ENCODE measurements at regions not wholly inside any gene's neighbourhood (a gene's known extent, or its start where the extent isn't known, plus 50 kb on each side); places are given as distances from the start of the nearest gene placed in this dataset.

DNA sequence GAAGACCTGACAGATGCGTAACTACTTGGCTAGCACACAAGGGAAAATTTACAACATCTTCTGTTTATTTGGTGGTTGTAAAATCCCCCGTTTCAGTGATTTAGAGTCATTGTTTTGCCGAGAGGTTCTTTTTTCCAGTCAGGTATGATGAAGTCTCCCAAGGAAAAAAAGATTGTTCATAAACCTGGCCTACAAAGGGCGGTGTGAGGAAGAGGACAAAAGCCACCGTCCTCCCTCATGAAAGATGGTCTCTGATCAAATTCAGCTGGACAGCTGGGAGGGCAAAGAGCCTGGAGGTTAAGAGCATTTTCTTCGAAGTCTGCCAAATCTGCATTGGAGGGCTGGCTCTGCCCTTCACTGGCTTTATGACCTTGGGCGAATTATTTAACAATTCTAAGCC, 419.9 kb downstream of the HAPSTR1 start:
- intact Hi-C loops (cut with micrococcal nuclease) = no loop called here

GRCh38 chr16:9516444-9516843, 425.0 kb downstream of the HAPSTR1 start:
- intact Hi-C loops (cut with micrococcal nuclease) = no loop called here

- intact Hi-C loops (cut with micrococcal nuclease) = no loop called here
Measured at GRCh38 chr16:9518051-9518450, 426.6 kb downstream of the HAPSTR1 start.

- intact Hi-C loops (cut with micrococcal nuclease) = no loop called here
Measured at GRCh38 chr16:9518581-9518980, 427.1 kb downstream of the HAPSTR1 start.

DNA sequence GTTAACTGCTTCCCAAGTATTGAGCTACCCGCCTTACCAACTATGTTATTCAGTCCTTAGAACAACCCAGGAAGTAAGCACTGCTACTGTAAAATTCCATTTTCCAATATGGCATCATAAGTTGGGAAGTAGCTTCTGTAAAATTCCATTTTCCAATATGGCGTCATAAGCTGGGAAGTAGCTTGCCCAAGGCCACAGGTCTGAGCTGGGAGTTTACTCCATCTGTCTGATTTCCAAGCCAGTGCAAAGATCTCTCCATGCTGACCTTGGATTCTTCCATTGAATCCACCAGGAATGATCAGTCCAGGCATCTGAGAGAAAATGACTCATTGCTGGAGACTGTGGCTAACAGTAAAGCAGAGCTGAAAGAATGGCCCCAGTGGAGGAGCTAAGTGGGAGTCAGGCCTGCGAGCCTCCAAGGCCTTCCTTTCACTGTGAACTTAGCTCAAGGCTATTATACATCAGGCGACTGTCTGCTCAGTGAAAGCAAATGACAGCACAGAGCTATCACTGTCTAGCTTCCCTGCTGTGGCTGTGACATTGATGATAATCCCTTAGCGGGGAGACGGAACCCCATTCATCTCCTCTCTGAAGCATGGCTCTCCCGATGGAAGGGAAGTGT, 430.4 kb downstream of the HAPSTR1 start:
- intact Hi-C loops (cut with micrococcal nuclease) = no loop called here

DNA sequence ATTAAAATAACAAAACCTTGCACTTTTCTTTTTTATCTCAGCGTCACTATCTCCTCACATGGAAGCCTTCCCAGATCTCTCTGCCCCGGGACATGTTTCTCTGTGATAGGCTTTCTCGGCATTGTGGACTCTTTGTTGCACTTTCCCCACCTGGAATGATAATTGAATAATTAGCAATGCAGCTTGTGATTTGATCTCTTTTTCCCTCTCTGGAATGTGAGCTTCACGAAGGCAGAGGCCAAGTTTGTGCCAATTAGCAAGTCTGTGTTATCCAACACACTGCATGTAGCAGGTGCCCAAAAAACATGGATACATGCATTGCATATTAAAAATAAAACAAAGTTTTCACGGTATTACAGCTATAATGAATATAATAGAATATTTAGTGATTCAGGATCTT, 431.2 kb downstream of the HAPSTR1 start:
- intact Hi-C loops (cut with micrococcal nuclease) = no loop called here

- intact Hi-C loops (cut with micrococcal nuclease) = no loop called here
Measured at GRCh38 chr16:9523994-9524393, 432.6 kb downstream of the HAPSTR1 start.

DNA sequence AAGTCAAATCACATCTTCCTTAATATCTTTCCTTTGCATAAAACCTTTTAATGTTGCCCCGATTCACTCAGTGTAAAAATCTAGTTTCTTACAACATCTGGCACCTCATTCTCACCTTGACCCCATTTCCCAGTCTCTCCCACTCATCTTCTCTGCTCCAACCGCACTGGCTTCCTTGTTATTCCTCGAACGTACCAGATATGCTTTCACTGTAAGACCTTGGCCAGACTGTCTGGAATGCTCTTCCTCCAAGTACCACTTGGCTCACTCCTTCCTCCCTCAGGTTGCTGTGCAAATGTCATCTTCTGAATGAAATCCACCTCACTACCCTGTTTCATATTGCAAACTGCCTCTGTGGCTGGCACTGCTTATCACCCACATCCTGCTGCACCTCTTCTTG, 433.6 kb downstream of the HAPSTR1 start:
- intact Hi-C loops (cut with micrococcal nuclease) = no loop called here

DNA sequence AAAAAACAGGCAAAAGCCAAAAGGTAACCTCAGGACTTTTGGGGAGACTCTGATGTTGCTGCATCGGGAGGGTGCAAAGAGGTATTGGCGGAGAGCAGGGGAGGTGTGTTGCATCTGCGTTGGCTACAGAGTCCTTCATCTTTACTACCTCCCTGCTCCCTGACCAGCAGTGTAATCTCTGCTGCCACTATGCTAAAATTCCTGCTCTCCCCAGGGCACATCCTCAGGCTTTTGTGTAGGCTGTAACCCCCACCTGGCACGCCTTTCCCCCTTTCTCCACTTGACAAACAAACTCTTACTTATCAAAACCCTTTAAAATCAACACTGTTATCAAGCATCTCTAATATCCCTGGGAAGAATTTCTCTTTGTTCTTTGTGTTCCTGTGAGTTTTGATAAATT, 435.3 kb downstream of the HAPSTR1 start:
- intact Hi-C loops (cut with micrococcal nuclease) = no loop called here

DNA sequence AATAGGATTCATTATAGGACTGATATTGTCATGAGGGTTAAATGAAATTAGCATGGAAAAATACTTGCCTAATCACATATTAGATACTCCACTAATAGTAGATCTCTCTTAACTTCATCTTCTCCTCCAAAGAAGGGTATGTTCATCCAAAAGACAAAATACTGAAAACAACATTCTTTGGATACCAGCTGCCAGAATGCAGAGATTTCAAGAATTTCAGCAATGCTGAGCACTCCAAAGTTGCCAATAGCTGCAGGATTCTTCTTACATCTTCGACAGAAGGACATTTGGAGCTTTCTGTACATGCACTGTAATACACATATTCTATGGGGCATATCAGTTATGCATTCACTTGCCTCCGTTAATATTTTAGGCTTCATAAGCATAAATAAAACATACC, 436.5 kb downstream of the HAPSTR1 start:
- intact Hi-C loops (cut with micrococcal nuclease) = no loop called here

- intact Hi-C loops (cut with micrococcal nuclease) = no loop called here
Measured at GRCh38 chr16:9528511-9529079, 437.2 kb downstream of the HAPSTR1 start.

DNA sequence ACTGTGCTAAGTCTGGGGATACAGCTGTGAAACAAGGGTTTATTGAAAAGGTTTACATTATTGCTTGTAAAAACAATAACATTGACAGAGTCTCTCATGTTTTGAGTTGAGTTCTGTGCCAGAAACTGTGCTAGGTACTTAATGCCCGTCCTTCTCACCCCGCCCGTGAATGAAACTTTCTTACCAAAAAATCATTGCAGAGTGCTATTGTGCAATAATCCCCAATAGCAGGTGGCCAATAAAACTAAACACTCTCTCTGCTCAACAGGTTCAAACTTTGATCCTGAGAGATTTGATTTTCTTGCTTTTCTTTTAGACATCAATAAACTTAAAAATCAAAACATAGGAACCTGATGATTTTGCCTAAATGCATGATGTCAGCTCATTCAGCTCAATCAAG, 441.6 kb downstream of the HAPSTR1 start:
- intact Hi-C loops (cut with micrococcal nuclease) = no loop called here

GRCh38 chr16:9534759-9535158, 443.3 kb downstream of the HAPSTR1 start:
- intact Hi-C loops (cut with micrococcal nuclease) = no loop called here

DNA sequence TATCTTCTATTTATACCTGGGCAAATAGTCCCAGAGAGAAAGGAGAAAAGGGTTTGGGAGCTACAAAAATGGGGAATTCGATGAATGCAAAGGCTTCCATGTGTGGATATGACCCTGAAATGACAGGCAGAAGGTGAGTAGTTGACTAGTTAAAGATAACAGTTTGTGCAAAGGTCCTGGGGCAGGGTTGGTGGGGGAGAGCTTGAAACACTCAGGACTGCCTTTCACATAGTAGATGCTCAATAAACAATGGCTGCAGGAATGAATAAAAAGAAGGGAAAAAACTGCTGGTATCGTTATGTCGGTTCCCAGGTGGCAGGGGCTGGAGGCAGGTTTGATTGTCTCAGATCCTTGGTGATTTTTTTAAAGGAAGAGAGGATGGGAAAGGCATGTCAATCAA, 445.5 kb downstream of the HAPSTR1 start:
- intact Hi-C loops (cut with micrococcal nuclease) = no loop called here

- intact Hi-C loops (cut with micrococcal nuclease) = no loop called here
Measured at GRCh38 chr16:9539346-9539745, 447.9 kb downstream of the HAPSTR1 start.

- intact Hi-C loops (cut with micrococcal nuclease) = no loop called here
Measured at GRCh38 chr16:9541723-9542122, 450.3 kb downstream of the HAPSTR1 start.

GRCh38 chr16:9542165-9542755, 450.8 kb downstream of the HAPSTR1 start:
- intact Hi-C loops (cut with micrococcal nuclease) = no loop called here

DNA sequence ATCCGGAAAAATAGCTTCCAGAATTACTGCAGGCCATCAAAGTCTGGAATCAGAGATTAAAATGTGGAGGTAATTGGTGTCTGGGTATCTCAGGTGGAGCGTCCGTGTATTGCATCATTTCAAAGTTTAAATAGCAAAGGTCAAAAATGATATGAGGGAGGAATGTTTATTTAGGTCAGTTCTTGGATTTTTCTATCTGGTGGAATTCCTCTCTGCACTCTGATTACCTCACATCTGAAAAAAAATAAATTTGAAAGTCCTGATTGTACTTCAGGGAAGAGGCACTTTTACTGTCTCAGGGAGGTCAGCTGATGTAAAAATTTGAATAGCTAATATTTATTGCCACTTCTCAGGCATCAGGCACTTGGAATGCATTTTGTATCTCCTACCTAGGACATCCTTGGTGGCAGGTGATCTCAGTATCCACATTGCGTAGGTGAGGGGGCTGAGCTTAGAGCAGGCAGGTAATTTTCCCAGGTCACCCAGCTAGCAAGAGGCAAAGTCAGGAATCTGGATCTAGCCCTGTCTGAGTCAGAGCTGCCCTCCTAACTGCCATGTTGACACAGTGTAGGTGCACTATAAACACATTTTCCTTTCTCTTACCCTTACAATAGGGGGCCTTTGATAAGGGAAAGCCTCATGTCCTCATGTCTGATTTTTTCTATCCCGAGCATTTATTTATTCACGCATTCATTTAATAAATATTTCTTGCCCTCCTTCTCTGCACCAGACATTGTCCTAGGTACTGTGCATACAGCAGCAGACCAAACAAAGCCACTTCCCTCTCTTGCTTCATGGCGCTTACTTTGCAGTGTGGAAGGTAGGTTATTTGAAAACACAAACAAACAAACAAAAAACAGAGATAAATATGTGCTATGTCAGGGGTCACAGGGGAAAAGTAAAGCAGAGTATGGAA, 454.3 kb downstream of the HAPSTR1 start:
- intact Hi-C loops (cut with micrococcal nuclease) = no loop called here

- intact Hi-C loops (cut with micrococcal nuclease) = no loop called here
Measured at GRCh38 chr16:9546438-9546786, 455.0 kb downstream of the HAPSTR1 start.

DNA sequence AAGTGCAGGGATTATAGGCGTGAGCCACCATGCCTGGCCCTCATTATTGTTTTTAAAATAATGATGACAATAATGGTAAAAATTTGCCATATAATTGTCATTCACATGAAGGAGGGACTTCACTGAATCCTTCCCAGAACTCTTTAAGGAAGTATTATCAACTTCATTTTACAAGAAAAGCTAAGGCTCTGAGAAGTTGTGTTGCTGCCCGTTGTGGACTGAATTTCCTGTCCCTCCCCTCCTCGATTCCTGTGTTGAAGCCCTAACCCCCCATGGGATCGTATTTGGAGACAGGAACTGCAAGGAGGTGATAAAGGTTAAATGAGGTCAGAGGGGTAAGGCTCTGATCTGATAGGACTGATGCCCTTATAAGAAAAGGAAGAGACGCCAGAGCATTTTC, 458.0 kb downstream of the HAPSTR1 start:
- intact Hi-C loops (cut with micrococcal nuclease) = no loop called here

- intact Hi-C loops (cut with micrococcal nuclease) = no loop called here
Measured at GRCh38 chr16:9555051-9555450, 463.6 kb downstream of the HAPSTR1 start.

- intact Hi-C loops (cut with micrococcal nuclease) = no loop called here
Measured at GRCh38 chr16:9556949-9557665, 465.7 kb downstream of the HAPSTR1 start.
